ENCODE measurements at regions not wholly inside any gene's neighbourhood (a gene's known extent, or its start where the extent isn't known, plus 50 kb on each side); places are given as distances from the start of the nearest gene placed in this dataset.

- Histone ChIP-seq H3K79me2 (replicated peaks; ENCODE audit: insufficient read depth, low read length) (no peaks in the 10 kb centered on the region), H3K9me3 (ENCODE audit: low read length) (no peaks in the 10 kb centered on the region), H3K4me3 (ENCODE audit: low read length) (no peak overlapping the region), H4K20me1 (ENCODE audit: insufficient read depth) (no peaks in the 10 kb centered on the region), H2AFZ (ENCODE audit: low read depth, low read length) (no peak overlapping the region), H3K36me3 (ENCODE audit: insufficient read depth, low read length) (no peaks in the 10 kb centered on the region), H3K4me2 (ENCODE audit: low read length) (no peak overlapping the region), H3F3A (ENCODE audit: insufficient read depth, low read length, poor library complexity, severe bottlenecking) (no peaks in the 10 kb centered on the region), H3K27me3 (ENCODE audit: insufficient read depth, low read depth, low read length) (no peaks in the 10 kb centered on the region), H3K9me2 (ENCODE audit: insufficient read depth, low read length) (no peaks in the 10 kb centered on the region), H3K27ac (ENCODE audit: low read length) (no peak overlapping the region), H3K9ac (ENCODE audit: low read length) (no peak overlapping the region)
- TF ChIP-seq EP300 (conservative IDR thresholded peaks at IDR 0.05; ENCODE audit: poor library complexity, severe bottlenecking), result no peak
- TF ChIP-seq, protein P1, sequence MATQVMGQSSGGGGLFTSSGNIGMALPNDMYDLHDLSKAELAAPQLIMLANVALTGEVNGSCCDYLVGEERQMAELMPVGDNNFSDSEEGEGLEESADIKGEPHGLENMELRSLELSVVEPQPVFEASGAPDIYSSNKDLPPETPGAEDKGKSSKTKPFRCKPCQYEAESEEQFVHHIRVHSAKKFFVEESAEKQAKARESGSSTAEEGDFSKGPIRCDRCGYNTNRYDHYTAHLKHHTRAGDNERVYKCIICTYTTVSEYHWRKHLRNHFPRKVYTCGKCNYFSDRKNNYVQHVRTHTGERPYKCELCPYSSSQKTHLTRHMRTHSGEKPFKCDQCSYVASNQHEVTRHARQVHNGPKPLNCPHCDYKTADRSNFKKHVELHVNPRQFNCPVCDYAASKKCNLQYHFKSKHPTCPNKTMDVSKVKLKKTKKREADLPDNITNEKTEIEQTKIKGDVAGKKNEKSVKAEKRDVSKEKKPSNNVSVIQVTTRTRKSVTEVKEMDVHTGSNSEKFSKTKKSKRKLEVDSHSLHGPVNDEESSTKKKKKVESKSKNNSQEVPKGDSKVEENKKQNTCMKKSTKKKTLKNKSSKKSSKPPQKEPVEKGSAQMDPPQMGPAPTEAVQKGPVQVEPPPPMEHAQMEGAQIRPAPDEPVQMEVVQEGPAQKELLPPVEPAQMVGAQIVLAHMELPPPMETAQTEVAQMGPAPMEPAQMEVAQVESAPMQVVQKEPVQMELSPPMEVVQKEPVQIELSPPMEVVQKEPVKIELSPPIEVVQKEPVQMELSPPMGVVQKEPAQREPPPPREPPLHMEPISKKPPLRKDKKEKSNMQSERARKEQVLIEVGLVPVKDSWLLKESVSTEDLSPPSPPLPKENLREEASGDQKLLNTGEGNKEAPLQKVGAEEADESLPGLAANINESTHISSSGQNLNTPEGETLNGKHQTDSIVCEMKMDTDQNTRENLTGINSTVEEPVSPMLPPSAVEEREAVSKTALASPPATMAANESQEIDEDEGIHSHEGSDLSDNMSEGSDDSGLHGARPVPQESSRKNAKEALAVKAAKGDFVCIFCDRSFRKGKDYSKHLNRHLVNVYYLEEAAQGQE (IDR thresholded peaks at IDR 0.05; ENCODE audit: borderline replicate concordance), result no peak
- TF ChIP-seq POLR2AphosphoS5 (IDR thresholded peaks at IDR 0.05), result no peak
- TF ChIP-seq, protein P2, sequence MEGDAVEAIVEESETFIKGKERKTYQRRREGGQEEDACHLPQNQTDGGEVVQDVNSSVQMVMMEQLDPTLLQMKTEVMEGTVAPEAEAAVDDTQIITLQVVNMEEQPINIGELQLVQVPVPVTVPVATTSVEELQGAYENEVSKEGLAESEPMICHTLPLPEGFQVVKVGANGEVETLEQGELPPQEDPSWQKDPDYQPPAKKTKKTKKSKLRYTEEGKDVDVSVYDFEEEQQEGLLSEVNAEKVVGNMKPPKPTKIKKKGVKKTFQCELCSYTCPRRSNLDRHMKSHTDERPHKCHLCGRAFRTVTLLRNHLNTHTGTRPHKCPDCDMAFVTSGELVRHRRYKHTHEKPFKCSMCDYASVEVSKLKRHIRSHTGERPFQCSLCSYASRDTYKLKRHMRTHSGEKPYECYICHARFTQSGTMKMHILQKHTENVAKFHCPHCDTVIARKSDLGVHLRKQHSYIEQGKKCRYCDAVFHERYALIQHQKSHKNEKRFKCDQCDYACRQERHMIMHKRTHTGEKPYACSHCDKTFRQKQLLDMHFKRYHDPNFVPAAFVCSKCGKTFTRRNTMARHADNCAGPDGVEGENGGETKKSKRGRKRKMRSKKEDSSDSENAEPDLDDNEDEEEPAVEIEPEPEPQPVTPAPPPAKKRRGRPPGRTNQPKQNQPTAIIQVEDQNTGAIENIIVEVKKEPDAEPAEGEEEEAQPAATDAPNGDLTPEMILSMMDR (IDR thresholded peaks at IDR 0.05; ENCODE audit: poor library complexity, severe bottlenecking), result no peak
- TF ChIP-seq SMC3 (conservative IDR thresholded peaks at IDR 0.05; ENCODE audit: poor library complexity), result no peak
- TF ChIP-seq MXI1 (conservative IDR thresholded peaks at IDR 0.05; ENCODE audit: poor library complexity, severe bottlenecking), result no peak
- no peak for TF ChIP-seq TAF1 (IDR thresholded peaks at IDR 0.05; ENCODE audit: low read depth)
- TF ChIP-seq RAD21 (conservative IDR thresholded peaks at IDR 0.05), result no peak
- TF ChIP-seq EZH2 (IDR thresholded peaks at IDR 0.05; ENCODE audit: borderline replicate concordance, insufficient read depth, low read length, poor library complexity, severe bottlenecking), result no peak
Measured at GRCh38 chr12:60096727-60097126, 500.9 kb downstream of the SLC16A7 start.

DNA sequence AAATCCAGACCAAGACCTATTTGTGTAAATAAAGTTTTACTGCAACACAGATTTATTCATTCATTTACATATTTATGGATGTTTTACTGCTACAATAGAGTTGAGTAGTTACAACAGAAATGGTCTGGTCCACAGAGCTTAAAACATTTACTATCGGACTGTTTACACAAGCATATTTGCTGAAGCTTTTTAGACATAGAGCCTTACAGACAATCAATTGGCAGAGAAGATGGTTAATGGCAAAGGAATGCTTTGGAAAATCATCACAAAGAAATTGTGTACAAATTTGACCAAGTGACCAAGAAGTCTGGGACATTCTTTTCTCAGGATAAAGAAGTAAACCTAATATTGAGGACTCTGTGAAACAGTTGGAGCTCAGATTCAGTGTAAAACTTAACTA is 504.3 kb downstream of the SLC16A7 start:
- Histone ChIP-seq H3K9me2 (ENCODE audit: insufficient read depth, low read length) (no peaks in the 10 kb centered on the region), H3F3A (ENCODE audit: insufficient read depth, low read length, poor library complexity, severe bottlenecking) (no peaks in the 10 kb centered on the region), H3K9ac (ENCODE audit: low read length) (no peak overlapping the region)

More for the DNA sequence above, 504.3 kb downstream of the SLC16A7 start:
- TF ChIP-seq, protein P2 (IDR thresholded peaks at IDR 0.05; ENCODE audit: poor library complexity, severe bottlenecking), result no peak
- TF ChIP-seq TAF1 (IDR thresholded peaks at IDR 0.05; ENCODE audit: low read depth) (no peak), MXI1 (conservative IDR thresholded peaks at IDR 0.05; ENCODE audit: poor library complexity, severe bottlenecking) (no peak), EZH2 (IDR thresholded peaks at IDR 0.05; ENCODE audit: borderline replicate concordance, insufficient read depth, low read length, poor library complexity, severe bottlenecking) (no peak), EP300 (conservative IDR thresholded peaks at IDR 0.05; ENCODE audit: poor library complexity, severe bottlenecking) (no peak), SMC3 (conservative IDR thresholded peaks at IDR 0.05; ENCODE audit: poor library complexity) (no peak), RAD21 (conservative IDR thresholded peaks at IDR 0.05) (no peak), POLR2AphosphoS5 (IDR thresholded peaks at IDR 0.05) (no peak)
- TF ChIP-seq, protein P1 (IDR thresholded peaks at IDR 0.05; ENCODE audit: borderline replicate concordance), result no peak
- H3K27me3 ChIP-seq (ENCODE audit: insufficient read depth, low read depth, low read length), result no peaks in the 10 kb centered on the region
- no peaks in the 10 kb centered on the region for H3K79me2 ChIP-seq (replicated peaks; ENCODE audit: insufficient read depth, low read length)
- H3K36me3 ChIP-seq (ENCODE audit: insufficient read depth, low read length), result no peaks in the 10 kb centered on the region
- H4K20me1 ChIP-seq (ENCODE audit: insufficient read depth), result no peaks in the 10 kb centered on the region
- H3K4me3 ChIP-seq (ENCODE audit: low read length), result no peak overlapping the region
- no peak overlapping the region for H3K4me2 ChIP-seq (ENCODE audit: low read length)
- no peak overlapping the region for H3K27ac ChIP-seq (ENCODE audit: low read length)
- H2AFZ ChIP-seq (ENCODE audit: low read depth, low read length), result no peak overlapping the region
- H3K9me3 ChIP-seq (ENCODE audit: low read length), result no peaks in the 10 kb centered on the region

All from neural cell (in vitro differentiated cells).